HL-60 (cell line): ENCODE measurements at regions not wholly inside any gene's neighbourhood (a gene's known extent, or its start where the extent isn't known, plus 50 kb on each side); places are given as distances from the start of the nearest gene placed in this dataset.

Experiments used
- DNase-seq, 2 experiments: peaks; one replicate each; pipeline ENCODE4 v3.0.0-alpha.2; 2010 to 2020; ENCODE audit warnings: low read depth in 1 of 2, low spot score in 1 of 2
- H3K27ac ChIP-seq: fragments of 250-450 bp; sonication (Bioruptor Pico); replicated peaks from 2 replicates; pipeline ENCODE4 v1.5.1; 2020; ENCODE audit warnings: mild to moderate bottlenecking, moderate library complexity
- H3K27me3 ChIP-seq: fragments of 250-450 bp; sonication (Bioruptor Pico); 2 replicates; pipeline ENCODE4 v1.5.1; 2021; ENCODE audit warnings: mild to moderate bottlenecking, moderate library complexity; ENCODE audit not compliant: insufficient read depth, poor library complexity, severe bottlenecking
- H3K4me3 ChIP-seq: replicated peaks from 2 replicates; pipeline ENCODE4 v1.5.1; 2011; ENCODE audit warnings: mild to moderate bottlenecking, control low read depth, low read length; ENCODE audit not compliant: insufficient read depth
- CTCF ChIP-seq: IDR thresholded peaks from one replicate; pipeline ENCODE4 v1.5.1; 2011; ENCODE audit warnings: low read length, control low read depth, inconsistent platforms; ENCODE audit not compliant: insufficient read depth
- GABPA ChIP-seq: IDR thresholded peaks from 2 replicates; pipeline ENCODE4 v1.6.1; 2012; ENCODE audit warnings: low read depth
- POLR2AphosphoS5 ChIP-seq: IDR thresholded peaks from 2 replicates; pipeline ENCODE4 v1.6.1; 2012; ENCODE audit warnings: low read depth
- REST ChIP-seq: IDR thresholded peaks from 2 replicates; pipeline ENCODE4 v1.6.1; 2012; ENCODE audit warnings: low read depth; ENCODE audit not compliant: insufficient replicate concordance
- SPI1 ChIP-seq: IDR thresholded peaks from 2 replicates; pipeline ENCODE4 v1.6.1; 2012; ENCODE audit warnings: low read depth, mild to moderate bottlenecking, borderline replicate concordance

GRCh38 chr3:80542456-80542855, 774.7 kb upstream of the ROBO1 start:
- Histone ChIP-seq H3K27ac (no peak overlapping the region), H3K4me3 (no peak overlapping the region), H3K27me3 (no peaks in the 10 kb centered on the region)
- no peak for DNase-seq
- TF ChIP-seq CTCF (no peak), REST (no peak), POLR2AphosphoS5 (no peak), SPI1 (no peak), GABPA (no peak)

GRCh38 chr3:80537680-80538079, 769.9 kb upstream of the ROBO1 start:
- DNase-seq = peak in 1 of 2 experiments; percentile 62
- no peaks in the 10 kb centered on the region for H3K27me3 ChIP-seq
- H3K27ac ChIP-seq = no peak overlapping the region
- no peak for TF ChIP-seq CTCF
- no peak for TF ChIP-seq POLR2AphosphoS5
- no peak for TF ChIP-seq REST
- peak; percentile 66; the same call in 1 of the 2 replicates for TF ChIP-seq SPI1
- H3K4me3 ChIP-seq = no peak overlapping the region

GRCh38 chr3:80535286-80535685, 767.5 kb upstream of the ROBO1 start:
- Histone ChIP-seq H3K4me3 (no peak overlapping the region), H3K27ac (no peak overlapping the region), H3K27me3 (no peaks in the 10 kb centered on the region)
- DNase-seq = no peak
- TF ChIP-seq POLR2AphosphoS5 = no peak
- no peak for TF ChIP-seq CTCF
- TF ChIP-seq GABPA = no peak
- TF ChIP-seq REST = no peak
- no peak for TF ChIP-seq SPI1
